ENCODE measurements at regions not wholly inside any gene's neighbourhood (a gene's known extent, or its start where the extent isn't known, plus 50 kb on each side); places are given as distances from the start of the nearest gene placed in this dataset.

DNA sequence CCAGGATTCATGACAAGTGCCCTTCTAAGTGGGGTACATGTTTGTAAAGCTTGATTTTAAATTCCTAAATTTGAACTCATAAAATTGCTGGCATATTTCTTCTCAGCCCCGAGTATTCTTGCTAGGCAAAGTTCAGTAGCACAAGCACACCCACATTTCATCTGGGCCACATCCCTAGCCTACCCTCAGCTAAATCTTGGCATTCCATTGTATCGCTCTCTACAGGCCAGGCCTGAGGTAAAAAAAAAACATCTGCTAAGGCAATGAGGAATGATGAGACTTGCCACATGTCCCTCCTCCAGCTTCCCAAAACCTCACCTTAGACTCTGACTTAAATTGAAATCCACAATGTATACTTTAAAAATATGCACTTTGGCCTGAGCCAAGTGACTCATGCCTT lies 51.4 kb upstream of the VCX3B start:
- DNase-seq (no peak), ATAC-seq (no peak)
- intact Hi-C loops (cut with micrococcal nuclease): no loop called here

Measured in left ventricle myocardium superior (tissue), 1 donor.